Upper lobe of right lung (tissue), 1 donor: ENCODE measurements at regions not wholly inside any gene's neighbourhood (a gene's known extent, or its start where the extent isn't known, plus 50 kb on each side); places are given as distances from the start of the nearest gene placed in this dataset.
"Not testable (repeated sequence)": the region's sequence is repeated elsewhere in the genome, so short reads cannot be mapped to it uniquely, and the experiment has no call there.

Experiments
- ATAC-seq: fragments of 200-7000 bp; cut with Tn5 transposase; one replicate; pipeline ENCODE4 v1.9.1; 2020; ENCODE audit warnings: mild to moderate bottlenecking, moderate library complexity
- DNase-seq: peaks from one replicate; pipeline ENCODE4 v3.0.0-alpha.2; 2020
- H3K27ac ChIP-seq: fragments of 200-600 bp; one replicate; pipeline ENCODE4 v1.8.0; 2022
- H3K27me3 ChIP-seq: fragments of 200-600 bp; one replicate; pipeline ENCODE4 v1.8.0; 2022; ENCODE audit warnings: mild to moderate bottlenecking
- H3K36me3 ChIP-seq: fragments of 200-600 bp; one replicate; pipeline ENCODE4 v1.8.0; 2022
- H3K4me1 ChIP-seq: fragments of 200-600 bp; one replicate; pipeline ENCODE4 v1.8.0; 2022
- H3K4me3 ChIP-seq: fragments of 200-600 bp; one replicate; pipeline ENCODE4 v1.8.0; 2022; ENCODE audit warnings: mild to moderate bottlenecking
- H3K9me3 ChIP-seq: fragments of 200-600 bp; one replicate; pipeline ENCODE4 v1.8.0; 2022
- intact Hi-C: fragments of 100-400 bp; cut with DNase I; formaldehyde crosslinking; loops from one replicate; pipeline ENCODE4 v1.11.0; 2022
- TF ChIP-seq, protein P1 (sequence below): fragments of 200-600 bp; IDR thresholded peaks from one replicate; pipeline ENCODE4 v1.8.0; 2022; ENCODE audit warnings: antibody characterized with exemption
- donor health status: DM: no; HTN: yes; CAD: no; lungs with severe emphysema.

DNA sequence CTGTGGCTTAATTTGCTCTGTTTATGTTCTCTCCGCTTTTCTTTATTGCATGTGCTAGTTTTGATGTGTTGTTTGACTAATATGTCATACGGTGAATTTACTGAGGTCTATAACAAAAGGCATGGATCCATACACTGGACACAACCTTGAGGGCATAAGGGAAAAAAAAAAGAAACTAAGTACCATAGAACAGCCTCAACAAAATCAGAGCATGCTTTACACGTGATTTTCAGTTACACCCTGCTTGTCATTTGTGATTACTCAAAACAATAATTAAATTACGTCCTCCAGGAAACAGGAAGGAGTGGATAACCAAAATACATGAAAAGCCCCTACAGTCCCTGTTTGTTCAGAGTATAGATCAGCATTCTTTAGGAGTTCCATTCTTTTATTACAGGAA, 150.5 kb downstream of the CRPPA start:
- Histone ChIP-seq H3K27me3 (no peaks in the 10 kb centered on the region), H3K4me3 (no peak overlapping the region), H3K36me3 (no peaks in the 10 kb centered on the region), H3K9me3 (no peaks in the 10 kb centered on the region), H3K27ac (no peak overlapping the region), H3K4me1 (no peaks in the 10 kb centered on the region)
- ATAC-seq: no peak
- TF ChIP-seq, protein P1, sequence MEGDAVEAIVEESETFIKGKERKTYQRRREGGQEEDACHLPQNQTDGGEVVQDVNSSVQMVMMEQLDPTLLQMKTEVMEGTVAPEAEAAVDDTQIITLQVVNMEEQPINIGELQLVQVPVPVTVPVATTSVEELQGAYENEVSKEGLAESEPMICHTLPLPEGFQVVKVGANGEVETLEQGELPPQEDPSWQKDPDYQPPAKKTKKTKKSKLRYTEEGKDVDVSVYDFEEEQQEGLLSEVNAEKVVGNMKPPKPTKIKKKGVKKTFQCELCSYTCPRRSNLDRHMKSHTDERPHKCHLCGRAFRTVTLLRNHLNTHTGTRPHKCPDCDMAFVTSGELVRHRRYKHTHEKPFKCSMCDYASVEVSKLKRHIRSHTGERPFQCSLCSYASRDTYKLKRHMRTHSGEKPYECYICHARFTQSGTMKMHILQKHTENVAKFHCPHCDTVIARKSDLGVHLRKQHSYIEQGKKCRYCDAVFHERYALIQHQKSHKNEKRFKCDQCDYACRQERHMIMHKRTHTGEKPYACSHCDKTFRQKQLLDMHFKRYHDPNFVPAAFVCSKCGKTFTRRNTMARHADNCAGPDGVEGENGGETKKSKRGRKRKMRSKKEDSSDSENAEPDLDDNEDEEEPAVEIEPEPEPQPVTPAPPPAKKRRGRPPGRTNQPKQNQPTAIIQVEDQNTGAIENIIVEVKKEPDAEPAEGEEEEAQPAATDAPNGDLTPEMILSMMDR: no peak
- no peak for DNase-seq
- intact Hi-C loops: no loop called here

DNA sequence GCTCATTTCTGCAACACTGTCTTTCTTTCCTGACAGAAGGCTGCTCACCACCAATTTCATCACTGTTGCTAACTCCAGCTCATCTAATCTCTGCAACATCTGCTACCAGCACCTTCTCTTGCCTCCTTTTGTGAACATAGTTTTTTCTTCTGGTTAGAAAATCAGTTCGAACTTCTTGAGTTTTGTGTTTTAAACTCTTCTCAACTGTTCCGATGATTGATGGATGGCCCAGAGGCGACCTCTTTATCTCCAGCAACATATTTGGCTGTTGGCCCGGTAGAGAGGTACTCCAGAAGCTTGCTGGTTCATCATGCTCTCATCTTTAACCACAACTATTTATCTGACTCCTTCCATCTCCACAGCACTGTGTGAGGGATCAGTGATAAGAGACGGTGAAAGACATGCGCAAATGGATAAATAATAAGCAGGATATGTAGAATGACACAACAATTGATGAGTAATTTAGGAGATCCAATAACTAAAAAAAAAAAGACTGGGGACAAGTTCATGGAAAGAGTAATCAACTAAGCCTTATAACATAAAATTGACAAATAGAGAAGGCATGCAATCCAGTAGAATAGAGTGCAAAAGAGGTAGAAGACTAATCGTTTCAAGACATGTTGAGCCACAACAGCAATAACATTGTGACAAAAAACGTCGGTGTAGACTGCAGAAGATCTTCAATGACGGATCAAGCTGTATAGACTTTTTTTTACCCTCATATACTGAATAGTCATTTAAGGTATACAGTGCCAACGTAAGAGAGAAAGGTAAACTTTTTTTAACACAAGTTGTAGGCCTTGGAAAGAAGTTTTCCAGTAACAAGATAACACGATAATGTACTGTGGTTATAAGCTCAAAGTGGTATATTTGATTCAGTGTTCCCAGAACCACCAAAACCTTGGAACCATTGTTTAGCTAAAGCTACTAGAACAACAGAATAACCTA, 152.2 kb downstream of the CRPPA start:
- TF ChIP-seq, protein P1: no peak
- no peak for DNase-seq
- no peak overlapping the region for H3K27ac ChIP-seq
- ATAC-seq: no peak
- intact Hi-C loops: no loop called here
- no peak overlapping the region for H3K4me3 ChIP-seq
- no peaks in the 10 kb centered on the region for H3K9me3 ChIP-seq
- H3K4me1 ChIP-seq: no peaks in the 10 kb centered on the region
- H3K27me3 ChIP-seq: no peaks in the 10 kb centered on the region
- no peaks in the 10 kb centered on the region for H3K36me3 ChIP-seq

DNA sequence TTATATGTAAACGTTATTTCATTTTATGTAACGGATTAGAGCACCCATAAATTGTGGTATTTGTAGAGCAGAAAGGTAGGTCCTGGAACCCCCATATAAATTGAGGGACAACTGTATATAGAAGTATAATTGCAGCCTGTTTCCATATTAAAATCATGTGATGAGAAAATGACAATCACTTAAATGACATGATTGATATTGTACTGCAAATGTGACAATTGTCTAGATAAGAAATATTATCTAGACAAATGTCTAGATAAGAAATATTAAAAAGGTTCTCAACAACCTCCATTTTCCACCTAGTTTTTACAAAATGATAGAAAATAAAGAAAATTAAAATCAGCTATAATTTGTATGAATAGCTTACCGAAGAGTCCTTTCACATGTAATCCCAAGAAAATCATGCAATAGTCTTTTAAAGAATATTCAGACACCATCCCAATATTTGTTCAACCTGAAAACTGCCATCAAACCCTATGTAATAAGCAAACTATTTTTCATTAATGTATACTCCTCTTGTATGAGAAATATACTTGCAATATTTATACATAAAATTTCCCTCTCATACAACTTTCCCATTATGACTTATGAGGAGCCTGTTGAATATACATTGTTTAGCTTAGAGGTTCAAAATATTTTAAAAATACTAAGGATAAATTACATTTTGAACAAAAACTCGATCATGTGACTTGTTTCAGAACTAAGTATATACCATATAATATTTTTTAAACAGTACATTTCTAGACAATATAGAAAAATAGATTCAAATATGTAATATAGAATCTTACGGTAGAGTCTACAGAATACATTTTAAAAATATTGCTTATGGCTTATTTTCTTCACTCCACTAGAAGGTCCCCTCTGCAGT, 153.2 kb downstream of the CRPPA start:
- H3K36me3 ChIP-seq: no peaks in the 10 kb centered on the region
- no peaks in the 10 kb centered on the region for H3K4me1 ChIP-seq
- no peaks in the 10 kb centered on the region for H3K27me3 ChIP-seq
- no peaks in the 10 kb centered on the region for H3K9me3 ChIP-seq
- no peak for ATAC-seq
- DNase-seq: no peak
- no peak overlapping the region for H3K27ac ChIP-seq
- intact Hi-C loops: no loop called here
- TF ChIP-seq, protein P1: no peak
- no peak overlapping the region for H3K4me3 ChIP-seq

- intact Hi-C loops: no loop called here
- DNase-seq (no peak), ATAC-seq (no peak)
- H3K9me3 ChIP-seq: no peaks in the 10 kb centered on the region
- H3K27ac ChIP-seq: no peak overlapping the region
- no peak overlapping the region for H3K4me3 ChIP-seq
- TF ChIP-seq, protein P1: no peak
- no peaks in the 10 kb centered on the region for H3K36me3 ChIP-seq
- no peaks in the 10 kb centered on the region for H3K4me1 ChIP-seq
- no peaks in the 10 kb centered on the region for H3K27me3 ChIP-seq
Observed at GRCh38 chr7:16266877-16267276, 154.5 kb downstream of the CRPPA start.

DNA sequence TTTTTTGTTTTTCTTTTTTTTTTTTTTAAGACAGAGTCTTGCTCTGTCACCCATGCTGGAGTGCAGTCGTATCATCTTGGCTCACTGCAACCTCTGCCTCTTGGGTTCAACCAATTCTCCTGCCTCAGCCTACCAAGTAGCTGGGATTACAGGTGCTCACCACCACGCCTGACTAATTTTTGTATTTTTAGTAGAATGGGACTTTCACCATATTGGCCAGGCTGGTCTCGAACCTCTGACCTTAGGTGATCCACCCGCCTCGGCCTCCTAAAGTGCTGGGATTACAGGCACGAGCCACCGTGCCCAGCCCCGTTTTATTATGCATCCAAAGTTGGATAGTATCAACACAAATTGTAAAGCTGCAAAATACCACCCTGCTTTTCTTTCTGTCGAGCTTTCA, 154.9 kb downstream of the CRPPA start:
- H3K4me1 ChIP-seq, ATAC-seq, H3K4me3 ChIP-seq, H3K27me3 ChIP-seq, H3K9me3 ChIP-seq, H3K27ac ChIP-seq, intact Hi-C loops, DNase-seq, H3K36me3 ChIP-seq: not testable (repeated sequence)
